Kidney epithelial cell (primary cell): ENCODE measurements at regions not wholly inside any gene's neighbourhood (a gene's known extent, or its start where the extent isn't known, plus 50 kb on each side); places are given as distances from the start of the nearest gene placed in this dataset.

ENCODE experiments used
- DNase-seq: peaks from one replicate; pipeline ENCODE4 v3.0.0-alpha.2; 2010; ENCODE audit warnings: low read depth
- H3K27me3 ChIP-seq: 2 replicates; pipeline ENCODE4 v1.6.0; 2011; ENCODE audit warnings: low read length; ENCODE audit not compliant: control insufficient read depth, insufficient read depth
- H3K36me3 ChIP-seq: 2 replicates; pipeline ENCODE4 v1.5.1; 2011; ENCODE audit warnings: low read length; ENCODE audit not compliant: control insufficient read depth, insufficient read depth
- H3K4me3 ChIP-seq: 2 replicates; pipeline ENCODE4 v1.5.1; 2011; ENCODE audit warnings: low read depth, mild to moderate bottlenecking, control low read depth, low read length
- CTCF ChIP-seq: IDR thresholded peaks from 2 replicates; pipeline ENCODE4 v1.5.1; 2011; ENCODE audit warnings: mild to moderate bottlenecking, moderate library complexity, low read length, control low read depth, inconsistent platforms; ENCODE audit not compliant: insufficient read depth, poor library complexity, severe bottlenecking

DNA sequence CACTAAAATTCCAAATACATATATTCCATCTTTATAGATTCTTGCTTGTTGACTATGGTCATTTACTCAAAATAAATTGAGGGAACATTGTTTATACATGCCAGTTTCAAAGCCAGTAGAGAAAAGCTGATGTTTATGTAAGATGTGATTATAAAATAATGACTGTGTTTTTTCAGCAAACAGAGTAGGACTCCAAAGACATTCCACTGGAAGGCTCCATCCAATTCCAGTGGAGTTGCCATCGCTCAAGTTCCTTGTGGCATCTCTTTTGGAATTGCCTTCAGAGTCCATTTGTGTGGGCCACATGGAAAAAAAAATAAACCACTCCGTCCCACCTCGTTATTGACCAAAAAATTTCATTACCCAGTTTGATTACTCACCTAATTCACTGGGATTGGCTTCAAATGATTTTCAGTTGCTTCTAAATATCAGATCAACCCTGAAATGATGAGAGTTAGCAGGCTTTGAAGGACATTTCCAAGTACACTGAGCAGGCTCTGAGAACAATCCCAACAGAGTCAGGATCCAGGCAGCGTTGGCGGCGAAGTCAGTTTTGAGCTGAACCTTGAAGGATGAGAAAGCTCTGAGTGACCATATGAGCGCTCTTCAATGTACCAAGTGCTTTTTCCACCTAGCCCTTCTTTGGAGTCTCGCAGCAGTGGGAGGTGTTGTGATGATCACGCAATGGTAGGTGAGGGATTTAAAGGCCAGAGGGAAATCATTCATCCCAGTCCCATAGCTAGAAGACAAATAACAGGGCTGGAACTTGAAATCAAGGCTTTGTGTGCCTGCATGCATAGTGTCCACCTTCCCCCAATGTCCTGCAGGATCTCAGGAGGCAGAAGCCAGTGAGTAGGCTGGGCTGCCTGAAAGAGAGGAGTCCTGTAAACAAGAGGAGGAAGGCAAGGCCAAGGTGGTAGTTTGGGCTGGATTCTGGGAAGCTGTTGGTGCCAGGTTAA is 281.7 kb downstream of the CDC5L start:
- DNase-seq: no peak
- H3K27me3 ChIP-seq: no peaks in the 10 kb centered on the region
- H3K4me3 ChIP-seq: no peak overlapping the region
- no peaks in the 10 kb centered on the region for H3K36me3 ChIP-seq
- no peak for TF ChIP-seq CTCF

GRCh38 chr6:44670146-44670545 is 282.6 kb downstream of the CDC5L start:
- TF ChIP-seq CTCF: no peak
- DNase-seq: no peak
- no peak overlapping the region for H3K4me3 ChIP-seq
- H3K36me3 ChIP-seq: no peaks in the 10 kb centered on the region
- no peaks in the 10 kb centered on the region for H3K27me3 ChIP-seq

DNA sequence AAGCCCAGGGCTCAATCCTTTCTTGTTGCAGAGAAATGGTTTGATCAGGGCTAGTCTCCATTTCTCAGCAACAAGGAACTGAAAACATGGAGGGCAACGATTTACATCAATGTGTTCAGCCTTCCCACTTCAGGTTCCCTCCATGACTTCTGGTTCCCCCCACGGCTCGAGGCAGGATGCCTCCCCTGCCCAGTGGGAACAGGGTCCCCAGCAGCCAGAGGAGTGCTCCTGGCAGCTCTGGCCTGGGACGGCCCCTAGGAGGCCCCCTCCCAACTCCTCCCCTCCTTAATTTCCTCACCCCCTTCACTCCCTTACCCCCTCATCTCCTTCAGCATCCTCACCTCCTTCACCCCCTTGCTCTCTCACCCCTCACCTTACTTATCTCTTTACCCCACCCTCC is 283.8 kb downstream of the CDC5L start:
- Histone ChIP-seq H3K27me3 (no peaks in the 10 kb centered on the region), H3K36me3 (no peaks in the 10 kb centered on the region), H3K4me3 (no peak overlapping the region)
- DNase-seq: no peak
- no peak for TF ChIP-seq CTCF

- Histone ChIP-seq H3K36me3 (no peaks in the 10 kb centered on the region), H3K4me3 (no peak overlapping the region), H3K27me3 (no peaks in the 10 kb centered on the region)
- TF ChIP-seq CTCF: no peak
- DNase-seq: no peak
Observed at GRCh38 chr6:44672086-44672485, 284.6 kb downstream of the CDC5L start.

- TF ChIP-seq CTCF: no peak
- no peaks in the 10 kb centered on the region for H3K27me3 ChIP-seq
- H3K4me3 ChIP-seq: no peak overlapping the region
- no peaks in the 10 kb centered on the region for H3K36me3 ChIP-seq
- no peak for DNase-seq
Observed at GRCh38 chr6:44672841-44673240, 285.3 kb downstream of the CDC5L start.
